ENCODE measurements at regions not wholly inside any gene's neighbourhood (a gene's known extent, or its start where the extent isn't known, plus 50 kb on each side); places are given as distances from the start of the nearest gene placed in this dataset.

DNA sequence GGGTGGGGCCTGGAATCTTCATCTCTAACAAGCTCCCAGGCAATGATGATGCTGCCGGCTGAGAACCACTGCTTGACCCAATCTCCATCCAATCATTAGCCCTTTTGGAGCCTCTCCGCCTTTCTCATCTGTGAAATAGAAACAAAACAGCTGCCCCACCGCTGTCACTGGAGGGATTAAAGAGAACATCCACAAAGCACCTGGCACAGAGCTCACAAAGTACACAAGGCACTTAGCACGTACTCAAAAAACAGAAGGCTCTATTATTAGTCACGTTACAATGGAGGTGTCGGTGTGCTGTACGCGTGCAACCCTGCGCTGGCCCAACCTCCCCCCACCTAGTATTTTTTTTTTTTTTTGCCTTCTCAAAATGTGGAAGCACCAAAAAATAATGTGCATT is 213.5 kb upstream of the ARID1B start:
- DNase-seq (ENCODE audit: extremely low read depth, low read depth): no peak
- no peak overlapping the region for H3K4me3 ChIP-seq (replicated peaks; ENCODE audit: low read depth, low read length)
- TF ChIP-seq, protein P1, sequence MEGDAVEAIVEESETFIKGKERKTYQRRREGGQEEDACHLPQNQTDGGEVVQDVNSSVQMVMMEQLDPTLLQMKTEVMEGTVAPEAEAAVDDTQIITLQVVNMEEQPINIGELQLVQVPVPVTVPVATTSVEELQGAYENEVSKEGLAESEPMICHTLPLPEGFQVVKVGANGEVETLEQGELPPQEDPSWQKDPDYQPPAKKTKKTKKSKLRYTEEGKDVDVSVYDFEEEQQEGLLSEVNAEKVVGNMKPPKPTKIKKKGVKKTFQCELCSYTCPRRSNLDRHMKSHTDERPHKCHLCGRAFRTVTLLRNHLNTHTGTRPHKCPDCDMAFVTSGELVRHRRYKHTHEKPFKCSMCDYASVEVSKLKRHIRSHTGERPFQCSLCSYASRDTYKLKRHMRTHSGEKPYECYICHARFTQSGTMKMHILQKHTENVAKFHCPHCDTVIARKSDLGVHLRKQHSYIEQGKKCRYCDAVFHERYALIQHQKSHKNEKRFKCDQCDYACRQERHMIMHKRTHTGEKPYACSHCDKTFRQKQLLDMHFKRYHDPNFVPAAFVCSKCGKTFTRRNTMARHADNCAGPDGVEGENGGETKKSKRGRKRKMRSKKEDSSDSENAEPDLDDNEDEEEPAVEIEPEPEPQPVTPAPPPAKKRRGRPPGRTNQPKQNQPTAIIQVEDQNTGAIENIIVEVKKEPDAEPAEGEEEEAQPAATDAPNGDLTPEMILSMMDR (IDR thresholded peaks at IDR 0.05; ENCODE audit: low read depth, low read length, missing control alignments): no peak

DNA sequence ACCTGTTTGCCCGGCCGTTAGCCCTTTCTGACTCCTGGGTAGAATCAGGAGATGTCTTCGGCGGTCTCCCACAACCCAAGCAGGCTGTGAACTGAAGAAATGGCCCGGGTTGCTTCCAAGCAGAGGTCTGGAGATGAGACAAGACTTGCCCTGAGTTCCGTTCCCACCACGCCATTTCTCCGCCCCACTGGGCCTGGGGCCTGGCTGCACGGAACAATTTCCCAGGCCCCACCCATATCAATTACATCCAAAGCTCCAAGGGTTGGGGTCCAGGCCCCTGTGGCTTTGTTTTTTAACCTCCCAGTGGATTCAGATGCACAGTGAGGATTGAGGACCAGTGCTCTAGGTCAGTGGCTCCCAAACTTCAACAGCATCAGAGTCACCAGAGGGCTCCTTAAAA is 214.5 kb upstream of the ARID1B start:
- no peak overlapping the region for H3K4me3 ChIP-seq (replicated peaks; ENCODE audit: low read depth, low read length)
- TF ChIP-seq, protein P1 (IDR thresholded peaks at IDR 0.05; ENCODE audit: low read depth, low read length, missing control alignments): no peak
- DNase-seq (ENCODE audit: extremely low read depth, low read depth): no peak

DNA sequence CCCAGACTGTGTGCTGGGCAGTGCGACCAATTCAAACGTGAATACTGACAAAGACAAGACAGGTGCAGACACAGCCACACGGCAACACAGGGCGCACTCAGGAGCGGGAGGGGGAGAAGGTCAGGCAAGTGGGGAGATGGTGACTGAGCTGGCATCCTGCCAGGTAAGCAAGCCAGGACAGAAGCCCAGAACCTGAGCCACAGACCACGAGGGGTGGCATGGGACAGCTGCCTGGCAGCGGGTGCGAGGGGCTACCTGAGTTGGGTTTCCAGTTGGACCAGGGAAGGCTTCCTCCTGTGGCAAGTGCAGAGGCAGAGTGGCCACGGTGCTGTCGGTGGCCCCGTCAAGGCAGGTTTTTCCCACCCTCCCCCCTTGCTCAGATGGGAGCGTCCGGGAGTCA is 215.2 kb upstream of the ARID1B start:
- TF ChIP-seq, protein P1 (IDR thresholded peaks at IDR 0.05; ENCODE audit: low read depth, low read length, missing control alignments): no peak
- H3K4me3 ChIP-seq (replicated peaks; ENCODE audit: low read depth, low read length): no peak overlapping the region
- no peak for DNase-seq (ENCODE audit: extremely low read depth, low read depth)

DNA sequence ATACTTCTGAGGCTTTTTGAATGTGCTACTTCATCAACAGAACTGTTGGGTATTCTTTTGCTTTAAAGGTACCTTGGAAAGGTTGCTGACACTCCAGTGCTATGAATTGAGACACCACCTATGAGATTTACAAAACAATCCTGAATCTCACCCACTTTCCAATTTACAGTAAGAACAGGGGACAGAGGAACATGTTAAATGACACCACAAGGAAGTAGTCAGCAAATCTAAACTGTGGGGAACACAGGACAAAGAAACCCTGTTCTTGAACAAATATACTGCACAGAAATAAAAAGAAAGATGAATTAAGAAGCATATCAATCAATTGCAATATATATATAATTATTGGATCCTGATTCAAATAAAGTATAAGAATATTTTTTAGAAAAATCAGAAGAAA is 216.7 kb upstream of the ARID1B start:
- DNase-seq (ENCODE audit: extremely low read depth, low read depth): no peak
- no peak overlapping the region for H3K4me3 ChIP-seq (replicated peaks; ENCODE audit: low read depth, low read length)
- TF ChIP-seq, protein P1 (IDR thresholded peaks at IDR 0.05; ENCODE audit: low read depth, low read length, missing control alignments): no peak

DNA sequence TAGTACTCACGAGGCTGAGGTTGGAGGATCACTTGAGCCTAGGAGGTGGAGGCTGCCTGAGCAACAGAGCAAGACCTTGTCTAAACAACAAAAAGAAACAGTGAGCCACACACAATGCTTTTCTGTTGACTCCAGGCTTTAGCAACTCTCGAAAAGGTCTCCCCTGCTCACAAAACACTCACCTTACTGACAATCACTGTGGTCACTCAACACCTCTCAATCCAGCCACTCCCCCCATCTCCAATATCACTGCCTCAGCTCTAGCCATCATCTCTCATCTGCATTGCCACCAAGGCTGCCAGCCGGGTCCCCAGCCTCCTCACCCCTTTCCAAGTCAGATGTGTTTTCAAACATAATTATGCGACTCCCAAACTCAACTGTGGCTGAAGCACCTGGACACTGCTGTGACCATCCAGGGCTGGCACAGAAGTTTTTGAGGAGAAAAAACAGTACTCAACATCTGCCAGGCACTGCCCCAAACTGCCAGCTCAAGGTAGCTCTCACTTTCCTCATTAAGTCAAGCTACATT is 218.0 kb upstream of the ARID1B start:
- no peak for DNase-seq (ENCODE audit: extremely low read depth, low read depth)
- TF ChIP-seq, protein P1 (IDR thresholded peaks at IDR 0.05; ENCODE audit: low read depth, low read length, missing control alignments): no peak
- H3K4me3 ChIP-seq (replicated peaks; ENCODE audit: low read depth, low read length): no peak overlapping the region

DNA sequence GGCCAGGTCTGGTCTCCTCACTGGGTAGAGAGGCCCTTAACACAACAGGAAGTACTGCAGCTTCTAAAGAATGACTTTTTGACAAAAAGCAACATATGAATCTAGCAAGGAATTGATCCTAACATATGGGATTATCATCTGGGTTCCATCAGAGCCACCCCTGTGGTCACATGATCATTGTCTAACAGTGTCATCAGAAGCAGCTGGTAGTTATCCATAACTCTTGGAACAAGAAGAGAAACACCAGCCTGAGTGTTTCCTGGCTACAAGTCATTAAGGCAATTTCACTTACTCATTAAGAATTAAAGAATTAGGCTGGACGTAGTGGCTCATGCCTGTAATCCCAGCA is 219.3 kb upstream of the ARID1B start:
- H3K4me3 ChIP-seq (replicated peaks; ENCODE audit: low read depth, low read length): no peak overlapping the region
- TF ChIP-seq, protein P1 (IDR thresholded peaks at IDR 0.05; ENCODE audit: low read depth, low read length, missing control alignments): no peak
- DNase-seq (ENCODE audit: extremely low read depth, low read depth): no peak

DNA sequence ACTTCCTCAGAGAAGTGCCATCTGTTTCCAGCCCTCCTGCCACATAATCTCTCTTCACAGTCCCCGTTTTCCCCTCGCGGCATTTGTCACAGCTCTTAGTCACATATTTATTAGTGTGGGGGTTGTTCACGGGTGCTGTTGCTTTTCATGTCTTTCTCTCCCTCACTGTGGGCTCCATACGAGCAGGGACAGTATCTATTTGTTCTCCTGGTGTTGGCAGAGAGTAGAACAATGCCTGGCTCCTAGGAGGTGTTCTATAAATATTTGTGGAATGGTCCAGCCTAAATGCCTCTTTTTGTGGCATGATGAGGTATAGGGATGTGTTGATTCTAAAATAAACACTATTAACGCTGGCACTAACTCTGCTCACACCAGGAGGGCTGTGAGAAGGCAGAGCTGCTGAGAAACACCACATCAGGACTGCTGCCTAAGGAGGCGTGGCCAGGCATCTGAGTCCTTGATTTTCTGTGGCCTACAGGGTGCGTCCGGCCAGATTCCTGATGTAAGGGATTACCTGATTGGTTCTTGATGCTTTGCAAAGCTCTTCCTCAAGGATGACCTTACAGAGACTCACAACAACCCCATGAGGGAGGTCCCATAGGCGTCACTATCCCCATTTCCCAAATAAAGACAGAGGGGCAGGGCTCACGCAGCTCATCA is 219.8 kb upstream of the ARID1B start:
- DNase-seq (ENCODE audit: extremely low read depth, low read depth): no peak
- TF ChIP-seq, protein P1 (IDR thresholded peaks at IDR 0.05; ENCODE audit: low read depth, low read length, missing control alignments): no peak
- no peak overlapping the region for H3K4me3 ChIP-seq (replicated peaks; ENCODE audit: low read depth, low read length)
